DND-41 (cell line): ENCODE measurements at regions not wholly inside any gene's neighbourhood (a gene's known extent, or its start where the extent isn't known, plus 50 kb on each side); places are given as distances from the start of the nearest gene placed in this dataset.

Experiments used
- ATAC-seq: fragments of 200-7000 bp; cut with Tn5 transposase; 3 replicates; pipeline ENCODE4 v1.9.1; 2021; ENCODE audit warnings: low read depth; ENCODE audit not compliant: insufficient read depth
- DNase-seq: peaks from one replicate; pipeline ENCODE4 v3.0.0-alpha.2; 2020
- H2AFZ ChIP-seq: 2 replicates; pipeline ENCODE4 v1.6.0; 2012; ENCODE audit warnings: low read depth, low read length
- H3K27ac ChIP-seq: 2 replicates; pipeline ENCODE4 v1.5.1; 2012; ENCODE audit warnings: low read length, inconsistent platforms
- H3K27me3 ChIP-seq: fragments of 200-600 bp; sonication (generic); 2 replicates; pipeline ENCODE4 v1.6.0; 2012; ENCODE audit warnings: low read length, mild to moderate bottlenecking, inconsistent platforms; ENCODE audit not compliant: insufficient read depth, poor library complexity
- H3K36me3 ChIP-seq: 2 replicates; pipeline ENCODE4 v1.5.1; 2012; ENCODE audit warnings: low read length, inconsistent platforms; ENCODE audit not compliant: insufficient read depth
- H3K4me1 ChIP-seq: 2 replicates; pipeline ENCODE4 v1.5.1; 2012; ENCODE audit warnings: mild to moderate bottlenecking, low read length; ENCODE audit not compliant: insufficient read depth
- H3K4me2 ChIP-seq: 2 replicates; pipeline ENCODE4 v1.6.0; 2012; ENCODE audit warnings: mild to moderate bottlenecking, moderate library complexity, low read length, inconsistent platforms; ENCODE audit not compliant: insufficient read depth
- H3K4me3 ChIP-seq, 2 experiments: fragments of 200-600 bp in 1 of 2; shearing (Covaris generic) in 1 of 2; 2 replicates each; pipeline ENCODE4 v1.5.1; 2012 to 2016; ENCODE audit warnings: inconsistent platforms in 2 of 2, low read length in 2 of 2, mild to moderate bottlenecking in 2 of 2, low read depth in 1 of 2, moderate library complexity in 1 of 2
- H3K79me2 ChIP-seq: 2 replicates; pipeline ENCODE4 v1.6.0; 2012; ENCODE audit warnings: low read length, inconsistent platforms; ENCODE audit not compliant: insufficient read depth
- H3K9ac ChIP-seq: 2 replicates; pipeline ENCODE4 v1.6.0; 2012; ENCODE audit warnings: low read depth, mild to moderate bottlenecking, inconsistent platforms, low read length, moderate library complexity
- H3K9me3 ChIP-seq: 2 replicates; pipeline ENCODE4 v1.5.1; 2012; ENCODE audit warnings: low read length, moderate library complexity, mild to moderate bottlenecking, inconsistent platforms; ENCODE audit not compliant: insufficient read depth, severe bottlenecking
- H4K20me1 ChIP-seq: 2 replicates; pipeline ENCODE4 v1.6.0; 2012; ENCODE audit warnings: low read length; ENCODE audit not compliant: insufficient read depth
- CTCF ChIP-seq: IDR thresholded peaks from 2 replicates; pipeline ENCODE4 v1.5.1; 2012; ENCODE audit warnings: borderline replicate concordance, low read length, moderate library complexity, mild to moderate bottlenecking; ENCODE audit not compliant: poor library complexity, severe bottlenecking; ENCODE audit errors: extremely low read depth
- EZH2 ChIP-seq: IDR thresholded peaks from 3 replicates; pipeline ENCODE4 v1.6.1; 2012; ENCODE audit warnings: borderline replicate concordance, low read depth, mild to moderate bottlenecking, moderate library complexity, low read length, inconsistent platforms; ENCODE audit not compliant: severe bottlenecking

GRCh38 chrX:93932471-93933220, 258.6 kb downstream of the FAM133A start:
- H3K9ac ChIP-seq, result no peak overlapping the region
- H3K27ac ChIP-seq, result no peak overlapping the region
- no peaks in the 10 kb centered on the region for H3K27me3 ChIP-seq
- TF ChIP-seq EZH2, result no peak
- no peak for TF ChIP-seq CTCF
- H4K20me1 ChIP-seq, result no peaks in the 10 kb centered on the region
- no peaks in the 10 kb centered on the region for H3K4me1 ChIP-seq
- DNase-seq, result no peak
- H3K4me2 ChIP-seq, result no peak overlapping the region
- H3K36me3 ChIP-seq, result no peaks in the 10 kb centered on the region
- H3K79me2 ChIP-seq, result no peaks in the 10 kb centered on the region
- ATAC-seq, result no peak
- no peaks in the 10 kb centered on the region for H3K9me3 ChIP-seq
- H2AFZ ChIP-seq, result no peak overlapping the region
- no peak overlapping the region for H3K4me3 ChIP-seq

- Histone ChIP-seq H3K4me1 (no peaks in the 10 kb centered on the region), H2AFZ (no peak overlapping the region), H3K4me2 (no peak overlapping the region), H3K9ac (no peak overlapping the region), H3K36me3 (no peaks in the 10 kb centered on the region), H3K4me3 (no peak overlapping the region), H3K79me2 (no peaks in the 10 kb centered on the region), H3K27ac (no peak overlapping the region), H3K27me3 (no peaks in the 10 kb centered on the region), H4K20me1 (no peaks in the 10 kb centered on the region), H3K9me3 (no peaks in the 10 kb centered on the region)
- TF ChIP-seq CTCF, result no peak
- DNase-seq, result no peak
- ATAC-seq, result no peak
Observed at GRCh38 chrX:93977641-93978040, 303.6 kb downstream of the FAM133A start.

GRCh38 chrX:93985344-93986307, 311.6 kb downstream of the FAM133A start:
- Histone ChIP-seq H3K27ac (no peak overlapping the region), H4K20me1 (no peaks in the 10 kb centered on the region), H3K27me3 (no peaks in the 10 kb centered on the region), H3K9me3 (no peaks in the 10 kb centered on the region), H2AFZ (no peak overlapping the region), H3K79me2 (no peaks in the 10 kb centered on the region), H3K4me1 (no peaks in the 10 kb centered on the region), H3K4me3 (no peak overlapping the region), H3K9ac (no peak overlapping the region), H3K36me3 (no peaks in the 10 kb centered on the region), H3K4me2 (no peak overlapping the region)
- TF ChIP-seq CTCF, result no peak
- DNase-seq (no peak), ATAC-seq (no peak)
